ENCODE measurements at regions not wholly inside any gene's neighbourhood (a gene's known extent, or its start where the extent isn't known, plus 50 kb on each side); places are given as distances from the start of the nearest gene placed in this dataset.

DNA sequence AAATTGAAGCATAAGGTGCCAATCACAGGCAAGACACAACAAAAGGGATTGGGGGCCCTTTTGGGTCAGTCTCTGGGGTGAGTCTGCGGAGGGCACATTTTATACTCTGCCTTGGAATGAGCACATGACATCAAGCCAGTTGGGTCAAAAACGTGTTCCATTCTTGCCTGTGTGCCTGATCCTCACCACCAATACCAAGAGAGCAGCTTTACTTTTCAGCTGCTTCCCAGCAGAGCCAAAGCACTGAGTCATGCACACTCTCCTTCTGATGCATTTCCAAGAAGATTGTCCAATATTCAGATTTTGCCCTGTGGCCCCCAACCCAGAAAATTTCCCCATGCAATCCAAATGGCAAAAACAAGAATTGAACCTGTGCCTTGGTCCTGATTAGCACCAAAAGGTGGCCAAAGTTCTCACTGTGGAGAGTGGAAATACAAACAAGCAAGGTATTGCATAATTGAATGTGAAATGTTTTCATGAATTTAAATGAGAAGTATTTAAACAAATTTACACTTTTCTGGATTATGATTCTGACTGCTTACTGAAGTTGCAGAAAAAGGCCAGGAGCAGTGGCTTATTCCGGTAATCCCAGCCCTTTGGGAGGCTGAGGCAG, 217.8 kb upstream of the SOX9 start:
- no peaks in the 10 kb centered on the region for H3K9me3 ChIP-seq (ENCODE audit: control insufficient read depth in 1 of 2, low read length in 2 of 2)
- no peak overlapping the region for H3K27ac ChIP-seq (ENCODE audit: low read length)
- H3K4me3 ChIP-seq (ENCODE audit: low read depth in 1 of 2, low read length in 2 of 2): no peak overlapping the region
- H3K4me1 ChIP-seq (ENCODE audit: control insufficient read depth in 1 of 2, insufficient read depth in 2 of 2, low read length in 2 of 2): no peaks in the 10 kb centered on the region
- H3K36me3 ChIP-seq (ENCODE audit: control insufficient read depth in 1 of 2, insufficient read depth in 2 of 2, low read length in 2 of 2): no peaks in the 10 kb centered on the region
- no peaks in the 10 kb centered on the region for H3K27me3 ChIP-seq (ENCODE audit: low read depth, low read length)

DNA sequence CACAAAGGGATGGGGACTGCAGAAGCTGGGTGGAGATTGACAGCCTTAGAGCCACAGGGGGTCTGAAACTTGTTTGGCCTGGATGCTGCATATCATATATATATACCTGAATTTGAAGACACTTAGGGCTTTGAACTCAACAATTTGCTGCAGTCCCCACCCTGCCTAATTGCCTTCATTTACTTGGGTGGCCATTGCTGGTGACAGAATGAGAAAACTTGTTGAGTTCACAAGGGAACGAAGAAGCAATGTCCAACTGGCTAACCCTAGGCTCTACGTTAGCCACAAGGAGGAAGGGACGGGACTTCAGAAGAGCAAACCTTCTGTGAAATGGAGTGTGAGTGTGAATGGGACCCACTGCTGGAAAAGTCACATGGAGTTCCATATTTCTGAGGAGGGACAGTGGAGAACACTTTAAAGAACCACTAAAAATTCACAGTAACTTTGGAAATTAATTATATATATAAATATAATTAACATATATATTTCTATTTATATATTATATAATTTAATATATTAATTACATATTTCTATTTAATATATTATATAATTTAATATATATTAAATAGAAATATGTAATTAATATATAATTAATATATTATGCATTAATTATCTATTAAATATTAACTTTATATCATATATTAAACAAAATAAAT, 215.3 kb upstream of the SOX9 start:
- Histone ChIP-seq H3K4me3 (ENCODE audit: low read depth in 1 of 2, low read length in 2 of 2) (no peak overlapping the region), H3K9me3 (ENCODE audit: control insufficient read depth in 1 of 2, low read length in 2 of 2) (no peaks in the 10 kb centered on the region), H3K4me1 (ENCODE audit: control insufficient read depth in 1 of 2, insufficient read depth in 2 of 2, low read length in 2 of 2) (no peaks in the 10 kb centered on the region), H3K36me3 (ENCODE audit: control insufficient read depth in 1 of 2, insufficient read depth in 2 of 2, low read length in 2 of 2) (no peaks in the 10 kb centered on the region), H3K27ac (ENCODE audit: low read length) (no peak overlapping the region), H3K27me3 (ENCODE audit: low read depth, low read length) (no peaks in the 10 kb centered on the region)

DNA sequence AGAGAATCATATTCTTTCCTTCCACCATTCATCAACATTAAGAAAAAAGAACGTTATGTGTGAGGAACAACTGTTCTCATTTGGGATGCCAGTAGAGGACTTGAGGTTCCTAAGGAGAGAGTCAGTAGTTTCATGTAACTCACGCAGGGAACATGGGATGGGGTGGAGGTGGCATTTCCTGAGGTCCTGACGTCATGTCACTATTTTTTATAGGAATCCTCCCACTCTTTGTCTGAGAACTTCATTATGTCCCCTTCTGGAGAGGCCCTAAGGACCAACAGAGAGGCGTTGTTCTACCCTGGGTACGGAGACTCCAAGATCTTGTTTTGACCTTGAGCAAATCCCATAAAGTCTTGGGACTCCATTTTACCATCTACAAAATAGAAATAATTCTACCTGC, 211.7 kb upstream of the SOX9 start:
- no peaks in the 10 kb centered on the region for H3K9me3 ChIP-seq (ENCODE audit: control insufficient read depth in 1 of 2, low read length in 2 of 2)
- H3K36me3 ChIP-seq (ENCODE audit: control insufficient read depth in 1 of 2, insufficient read depth in 2 of 2, low read length in 2 of 2): no peaks in the 10 kb centered on the region
- H3K27ac ChIP-seq (ENCODE audit: low read length): no peak overlapping the region
- H3K4me1 ChIP-seq (ENCODE audit: control insufficient read depth in 1 of 2, insufficient read depth in 2 of 2, low read length in 2 of 2): no peaks in the 10 kb centered on the region
- no peak overlapping the region for H3K4me3 ChIP-seq (ENCODE audit: low read depth in 1 of 2, low read length in 2 of 2)
- no peaks in the 10 kb centered on the region for H3K27me3 ChIP-seq (ENCODE audit: low read depth, low read length)

DNA sequence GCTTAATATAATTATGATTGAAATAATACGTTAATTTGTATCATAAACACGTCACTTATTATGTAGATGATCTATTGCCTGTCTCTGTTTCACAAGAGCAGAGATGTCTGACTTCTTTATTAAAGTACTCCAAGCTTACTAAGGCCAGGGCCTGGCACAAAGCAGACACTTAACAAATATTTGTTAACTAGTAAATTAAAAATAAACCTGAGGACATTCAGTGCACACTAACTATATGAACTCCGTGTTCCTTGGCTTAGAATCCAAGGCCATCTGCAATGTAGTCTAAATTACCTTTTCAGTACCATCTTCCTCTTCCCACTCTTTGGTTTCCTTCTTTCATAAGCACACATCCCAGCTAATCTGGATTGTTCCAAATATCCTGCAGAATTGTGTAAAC, 210.8 kb upstream of the SOX9 start:
- Histone ChIP-seq H3K27ac (ENCODE audit: low read length) (no peak overlapping the region), H3K4me3 (ENCODE audit: low read depth in 1 of 2, low read length in 2 of 2) (no peak overlapping the region), H3K9me3 (ENCODE audit: control insufficient read depth in 1 of 2, low read length in 2 of 2) (no peaks in the 10 kb centered on the region), H3K4me1 (ENCODE audit: control insufficient read depth in 1 of 2, insufficient read depth in 2 of 2, low read length in 2 of 2) (no peaks in the 10 kb centered on the region), H3K36me3 (ENCODE audit: control insufficient read depth in 1 of 2, insufficient read depth in 2 of 2, low read length in 2 of 2) (no peaks in the 10 kb centered on the region), H3K27me3 (ENCODE audit: low read depth, low read length) (no peaks in the 10 kb centered on the region)

DNA sequence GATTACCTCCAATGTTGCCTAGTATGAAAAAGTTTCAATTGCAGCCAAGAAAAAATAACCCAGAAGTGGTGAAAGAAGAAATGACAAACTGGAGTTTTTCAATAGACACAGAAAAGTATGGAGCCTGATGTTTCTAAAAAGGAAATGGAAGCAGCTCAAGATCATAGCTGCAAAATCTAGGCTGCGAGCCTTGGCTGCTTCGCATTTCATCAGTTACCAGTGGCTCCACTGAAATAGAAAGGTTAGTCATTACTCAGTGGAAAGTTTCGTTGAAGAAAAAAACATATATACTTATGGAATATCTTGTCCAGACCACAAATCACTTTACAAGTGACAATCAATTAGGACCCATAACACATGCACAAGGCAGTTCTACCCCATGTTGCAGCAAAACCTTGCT, 206.8 kb upstream of the SOX9 start:
- no peak overlapping the region for H3K4me3 ChIP-seq (ENCODE audit: low read depth in 1 of 2, low read length in 2 of 2)
- H3K4me1 ChIP-seq (ENCODE audit: control insufficient read depth in 1 of 2, insufficient read depth in 2 of 2, low read length in 2 of 2): no peaks in the 10 kb centered on the region
- no peak overlapping the region for H3K27ac ChIP-seq (ENCODE audit: low read length)
- H3K9me3 ChIP-seq (ENCODE audit: control insufficient read depth in 1 of 2, low read length in 2 of 2): no peaks in the 10 kb centered on the region
- H3K36me3 ChIP-seq (ENCODE audit: control insufficient read depth in 1 of 2, insufficient read depth in 2 of 2, low read length in 2 of 2): no peaks in the 10 kb centered on the region
- no peaks in the 10 kb centered on the region for H3K27me3 ChIP-seq (ENCODE audit: low read depth, low read length)

DNA sequence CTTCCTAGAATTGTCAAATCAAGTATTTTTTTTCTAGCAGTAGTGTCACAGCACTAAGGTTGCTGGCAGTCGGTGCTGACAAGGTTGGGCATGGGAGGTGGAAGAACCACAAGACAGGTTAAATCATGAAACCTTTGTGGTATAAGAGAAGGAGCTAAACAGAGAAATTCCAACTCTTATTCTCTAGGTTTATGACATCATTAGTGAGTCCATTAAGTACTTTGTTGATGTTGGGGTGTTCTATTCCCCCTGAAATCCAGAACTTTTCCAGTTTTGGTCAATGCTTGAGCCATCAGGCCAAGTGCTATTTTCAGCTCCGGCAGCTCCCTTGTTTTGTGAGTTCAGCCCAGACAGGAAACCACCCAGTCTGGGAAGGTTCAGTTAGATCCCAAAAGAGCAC, 206.0 kb upstream of the SOX9 start:
- Histone ChIP-seq H3K4me1 (ENCODE audit: control insufficient read depth in 1 of 2, insufficient read depth in 2 of 2, low read length in 2 of 2) (no peaks in the 10 kb centered on the region), H3K36me3 (ENCODE audit: control insufficient read depth in 1 of 2, insufficient read depth in 2 of 2, low read length in 2 of 2) (no peaks in the 10 kb centered on the region), H3K27ac (ENCODE audit: low read length) (no peak overlapping the region), H3K27me3 (ENCODE audit: low read depth, low read length) (no peaks in the 10 kb centered on the region), H3K9me3 (ENCODE audit: control insufficient read depth in 1 of 2, low read length in 2 of 2) (no peaks in the 10 kb centered on the region), H3K4me3 (ENCODE audit: low read depth in 1 of 2, low read length in 2 of 2) (no peak overlapping the region)

DNA sequence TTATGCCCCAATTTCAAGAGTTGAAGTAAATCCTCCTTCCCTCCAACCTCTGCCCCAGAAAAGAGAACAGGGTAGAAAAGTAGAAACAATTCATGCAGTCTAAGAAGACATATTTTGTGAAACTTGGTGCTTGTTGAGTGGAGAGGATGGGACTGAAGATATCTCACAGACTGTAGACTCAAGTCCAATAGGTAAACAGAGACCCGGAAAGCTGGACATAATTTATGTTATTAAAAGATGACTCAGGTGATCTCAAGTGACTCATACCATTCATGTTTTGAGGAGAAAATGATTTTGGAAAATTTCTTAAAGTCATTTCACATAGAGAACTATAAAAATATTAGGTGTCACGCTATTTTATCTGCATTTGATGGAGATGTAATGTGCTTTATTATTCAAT, 203.1 kb upstream of the SOX9 start:
- Histone ChIP-seq H3K27me3 (ENCODE audit: low read depth, low read length) (no peaks in the 10 kb centered on the region), H3K27ac (ENCODE audit: low read length) (no peak overlapping the region), H3K9me3 (ENCODE audit: control insufficient read depth in 1 of 2, low read length in 2 of 2) (no peaks in the 10 kb centered on the region), H3K4me3 (ENCODE audit: low read depth in 1 of 2, low read length in 2 of 2) (no peak overlapping the region), H3K4me1 (ENCODE audit: control insufficient read depth in 1 of 2, insufficient read depth in 2 of 2, low read length in 2 of 2) (no peaks in the 10 kb centered on the region), H3K36me3 (ENCODE audit: control insufficient read depth in 1 of 2, insufficient read depth in 2 of 2, low read length in 2 of 2) (no peaks in the 10 kb centered on the region)

DNA sequence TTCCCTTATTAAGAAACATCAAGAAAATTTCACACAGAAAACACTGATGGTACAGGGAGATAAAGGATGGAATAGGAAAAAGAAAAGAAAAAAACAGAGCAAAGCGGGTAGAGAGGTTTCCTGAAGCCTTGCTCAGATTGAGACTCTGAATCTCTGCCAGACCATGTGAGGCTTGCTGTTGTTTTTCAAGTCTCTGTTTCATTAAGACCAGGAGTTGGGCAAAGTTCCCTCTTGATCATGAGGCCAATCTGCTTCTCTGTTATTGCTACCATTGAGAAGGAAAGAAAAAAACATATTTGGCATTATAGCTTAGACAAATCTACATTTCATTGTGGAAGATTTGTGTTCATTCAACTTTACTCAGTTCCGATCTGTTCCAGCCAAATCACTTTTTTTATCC, 201.6 kb upstream of the SOX9 start:
- Histone ChIP-seq H3K4me1 (ENCODE audit: control insufficient read depth in 1 of 2, insufficient read depth in 2 of 2, low read length in 2 of 2) (no peaks in the 10 kb centered on the region), H3K27me3 (ENCODE audit: low read depth, low read length) (no peaks in the 10 kb centered on the region), H3K4me3 (ENCODE audit: low read depth in 1 of 2, low read length in 2 of 2) (no peak overlapping the region), H3K27ac (ENCODE audit: low read length) (no peak overlapping the region), H3K9me3 (ENCODE audit: control insufficient read depth in 1 of 2, low read length in 2 of 2) (no peaks in the 10 kb centered on the region), H3K36me3 (ENCODE audit: control insufficient read depth in 1 of 2, insufficient read depth in 2 of 2, low read length in 2 of 2) (no peaks in the 10 kb centered on the region)

DNA sequence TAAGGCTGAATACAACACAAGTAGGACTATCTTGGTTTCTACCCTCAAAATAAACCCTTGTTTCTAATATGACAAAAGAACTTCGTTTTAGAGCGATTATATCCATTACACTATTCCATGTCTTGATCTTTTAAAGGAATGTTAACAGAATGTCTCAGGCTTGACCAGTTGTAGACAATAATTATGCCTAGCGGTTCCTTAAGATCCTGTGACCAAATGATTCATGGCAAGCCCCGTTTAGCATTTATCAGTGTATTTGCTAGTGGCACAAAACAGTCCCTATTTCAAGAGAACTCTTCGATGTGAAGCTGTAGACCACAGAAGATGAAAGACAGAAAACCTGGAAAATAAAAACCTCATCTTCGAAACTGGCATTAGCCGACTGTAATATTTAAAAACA, 200.9 kb upstream of the SOX9 start:
- H3K9me3 ChIP-seq (ENCODE audit: control insufficient read depth in 1 of 2, low read length in 2 of 2): no peaks in the 10 kb centered on the region
- H3K36me3 ChIP-seq (ENCODE audit: control insufficient read depth in 1 of 2, insufficient read depth in 2 of 2, low read length in 2 of 2): no peaks in the 10 kb centered on the region
- no peak overlapping the region for H3K4me3 ChIP-seq (ENCODE audit: low read depth in 1 of 2, low read length in 2 of 2)
- H3K4me1 ChIP-seq (ENCODE audit: control insufficient read depth in 1 of 2, insufficient read depth in 2 of 2, low read length in 2 of 2): no peaks in the 10 kb centered on the region
- no peaks in the 10 kb centered on the region for H3K27me3 ChIP-seq (ENCODE audit: low read depth, low read length)
- H3K27ac ChIP-seq (ENCODE audit: low read length): no peak overlapping the region

DNA sequence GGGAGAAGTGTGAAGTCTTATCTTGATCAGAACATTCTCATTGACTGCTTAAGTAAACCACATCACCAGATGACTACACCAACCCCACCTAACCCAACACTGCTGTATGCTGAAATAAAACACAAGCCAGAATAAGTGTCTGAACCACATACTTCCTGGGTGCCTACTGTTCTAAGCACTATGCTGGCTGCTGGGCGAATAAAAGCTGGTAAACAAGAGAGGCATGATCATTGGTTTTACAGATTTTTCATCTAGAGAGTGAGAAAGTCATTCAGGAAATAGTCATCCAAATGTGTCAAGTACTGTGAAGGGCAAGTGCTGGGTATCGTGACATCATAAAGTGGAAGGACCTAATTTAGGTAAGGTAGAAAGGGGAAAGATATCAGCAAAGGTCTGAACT, 199.0 kb upstream of the SOX9 start:
- H3K36me3 ChIP-seq (ENCODE audit: control insufficient read depth in 1 of 2, insufficient read depth in 2 of 2, low read length in 2 of 2): no peaks in the 10 kb centered on the region
- no peaks in the 10 kb centered on the region for H3K4me1 ChIP-seq (ENCODE audit: control insufficient read depth in 1 of 2, insufficient read depth in 2 of 2, low read length in 2 of 2)
- no peaks in the 10 kb centered on the region for H3K27me3 ChIP-seq (ENCODE audit: low read depth, low read length)
- H3K4me3 ChIP-seq (ENCODE audit: low read depth in 1 of 2, low read length in 2 of 2): no peak overlapping the region
- no peaks in the 10 kb centered on the region for H3K9me3 ChIP-seq (ENCODE audit: control insufficient read depth in 1 of 2, low read length in 2 of 2)
- H3K27ac ChIP-seq (ENCODE audit: low read length): no peak overlapping the region

DNA sequence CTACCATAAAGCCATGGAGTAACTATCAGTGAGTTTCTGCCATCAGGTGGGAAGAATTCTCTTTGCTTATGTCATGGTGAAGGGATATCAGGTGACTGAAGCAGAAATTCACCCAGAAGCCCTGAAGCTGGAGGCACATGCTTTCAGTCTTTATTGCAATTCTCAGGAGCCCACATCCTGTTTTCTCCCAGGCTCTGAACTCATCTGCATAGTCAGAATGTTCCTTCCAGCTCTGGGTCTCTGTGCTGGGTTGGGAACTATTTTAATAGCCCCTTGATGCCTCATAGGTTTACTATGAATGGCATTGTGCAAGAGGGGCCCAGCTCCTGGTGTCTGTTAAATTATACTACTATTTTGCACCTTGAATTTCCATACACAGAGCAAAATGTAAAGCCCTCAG, 198.4 kb upstream of the SOX9 start:
- no peaks in the 10 kb centered on the region for H3K27me3 ChIP-seq (ENCODE audit: low read depth, low read length)
- no peaks in the 10 kb centered on the region for H3K9me3 ChIP-seq (ENCODE audit: control insufficient read depth in 1 of 2, low read length in 2 of 2)
- H3K4me1 ChIP-seq (ENCODE audit: control insufficient read depth in 1 of 2, insufficient read depth in 2 of 2, low read length in 2 of 2): no peaks in the 10 kb centered on the region
- no peaks in the 10 kb centered on the region for H3K36me3 ChIP-seq (ENCODE audit: control insufficient read depth in 1 of 2, insufficient read depth in 2 of 2, low read length in 2 of 2)
- H3K27ac ChIP-seq (ENCODE audit: low read length): no peak overlapping the region
- no peak overlapping the region for H3K4me3 ChIP-seq (ENCODE audit: low read depth in 1 of 2, low read length in 2 of 2)

DNA sequence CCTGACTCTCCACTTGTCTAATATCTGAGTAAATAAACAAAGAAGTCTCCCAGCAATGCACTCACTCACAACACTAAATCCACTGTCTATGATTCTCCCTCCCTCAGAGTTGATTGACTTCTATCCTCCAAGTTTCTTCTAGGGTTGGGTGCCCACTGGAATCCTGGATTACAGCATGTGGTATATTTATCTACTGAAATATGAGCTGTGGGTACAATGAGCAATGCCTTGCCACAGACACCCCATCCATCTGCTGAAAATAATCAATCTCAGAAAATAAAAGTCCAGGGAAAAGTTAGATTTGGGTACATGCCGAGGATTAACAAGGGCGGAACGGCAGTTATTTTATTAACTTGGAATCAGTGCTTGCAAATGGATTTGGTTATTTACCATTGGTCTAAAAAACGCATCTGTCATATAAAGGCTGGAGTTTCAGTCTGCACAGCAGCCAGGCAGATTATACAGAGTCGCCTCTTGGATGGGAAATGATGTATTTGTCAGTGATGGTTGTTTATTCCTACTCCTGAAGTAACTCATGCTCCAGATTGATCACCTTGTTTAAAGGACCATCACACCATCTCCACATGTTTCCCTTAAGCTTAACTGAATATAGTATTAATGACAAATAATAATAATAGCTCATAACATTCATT, 193.9 kb upstream of the SOX9 start:
- Histone ChIP-seq H3K27ac (ENCODE audit: low read length) (no peak overlapping the region), H3K4me3 (ENCODE audit: low read depth in 1 of 2, low read length in 2 of 2) (no peak overlapping the region), H3K9me3 (ENCODE audit: control insufficient read depth in 1 of 2, low read length in 2 of 2) (no peaks in the 10 kb centered on the region), H3K27me3 (ENCODE audit: low read depth, low read length) (no peaks in the 10 kb centered on the region), H3K36me3 (ENCODE audit: control insufficient read depth in 1 of 2, insufficient read depth in 2 of 2, low read length in 2 of 2) (no peaks in the 10 kb centered on the region), H3K4me1 (ENCODE audit: control insufficient read depth in 1 of 2, insufficient read depth in 2 of 2, low read length in 2 of 2) (no peaks in the 10 kb centered on the region)
